Testis (tissue), 2 donors: ENCODE measurements at regions not wholly inside any gene's neighbourhood (a gene's known extent, or its start where the extent isn't known, plus 50 kb on each side); places are given as distances from the start of the nearest gene placed in this dataset.

Experiments used
- DNase-seq: peaks from one replicate; pipeline ENCODE4 v3.0.0-alpha.2; 2019
- H3K27ac ChIP-seq, 2 donors: fragments of 200-600 bp; sonication (generic); one replicate each; pipeline ENCODE4 v1.5.1; 2019
- H3K27me3 ChIP-seq: fragments of 200-600 bp; sonication (generic); one replicate; pipeline ENCODE4 v1.5.1; 2019
- H3K36me3 ChIP-seq: fragments of 200-600 bp; sonication (generic); one replicate; pipeline ENCODE4 v1.5.1; 2017; ENCODE audit warnings: low read depth; ENCODE audit errors: missing control alignments
- H3K4me1 ChIP-seq: fragments of 200-600 bp; sonication (generic); one replicate; pipeline ENCODE4 v1.5.1; 2019
- H3K4me3 ChIP-seq, 2 donors: fragments of 200-600 bp; sonication (generic); one replicate each; pipeline ENCODE4 v1.5.1; 2017 to 2019
- H3K9me3 ChIP-seq: fragments of 200-600 bp; sonication (generic); one replicate; pipeline ENCODE4 v1.5.1; 2017
- POLR2A ChIP-seq: fragments of 450-650 bp; IDR thresholded peaks from one replicate; pipeline ENCODE4 v1.6.1; 2017; ENCODE audit warnings: antibody characterized with exemption, mild to moderate bottlenecking, moderate library complexity
- WGBS, 2 donors: methylation state at CpG; one replicate each; pipeline ENCODE4 v1.1.5; 2018; 5-methylcytosine and 5-hydroxymethylcytosine counted together
- intact Hi-C: fragments of 100-400 bp; cut with DNase I; formaldehyde crosslinking; loops from one replicate; pipeline ENCODE4 v1.15.1; 2023; ENCODE audit warnings: low total_unique reads
- TF ChIP-seq, protein P1 (sequence below), 3 experiments: fragments of 450-650 bp in 2 of 3; fragments of 200-600 bp in 1 of 3; sonication (generic) in 1 of 3; IDR thresholded peaks; one replicate each; pipeline ENCODE4 v1.5.1; 2016 to 2019; ENCODE audit warnings: antibody characterized with exemption in 3 of 3, mild to moderate bottlenecking in 2 of 3, moderate library complexity in 1 of 3

DNA sequence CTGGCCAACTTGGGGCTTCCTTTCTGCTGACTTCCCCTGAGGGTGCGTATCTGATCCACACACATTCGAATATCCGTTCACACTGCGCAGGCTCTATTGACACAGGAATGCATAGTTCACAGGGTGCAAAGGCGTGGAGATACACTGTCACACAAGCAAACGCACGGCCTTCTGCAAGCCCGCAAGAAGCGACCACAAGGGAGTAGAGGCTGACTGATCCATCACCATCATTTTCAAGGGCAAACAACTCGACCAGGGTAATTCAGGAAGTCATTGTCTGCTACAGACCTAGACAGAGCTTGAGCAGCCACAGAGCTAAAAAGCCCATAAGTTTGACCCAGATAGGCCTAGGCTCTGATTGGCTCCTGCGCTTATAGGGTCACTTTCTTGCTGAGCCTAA is 392.3 kb downstream of the MN1 start:
- no peaks in the 10 kb centered on the region for H3K27me3 ChIP-seq
- WGBS, 2 donors, result 83 to 86% methylated on average over 9 to 11 of the region's 11 CpGs

DNA sequence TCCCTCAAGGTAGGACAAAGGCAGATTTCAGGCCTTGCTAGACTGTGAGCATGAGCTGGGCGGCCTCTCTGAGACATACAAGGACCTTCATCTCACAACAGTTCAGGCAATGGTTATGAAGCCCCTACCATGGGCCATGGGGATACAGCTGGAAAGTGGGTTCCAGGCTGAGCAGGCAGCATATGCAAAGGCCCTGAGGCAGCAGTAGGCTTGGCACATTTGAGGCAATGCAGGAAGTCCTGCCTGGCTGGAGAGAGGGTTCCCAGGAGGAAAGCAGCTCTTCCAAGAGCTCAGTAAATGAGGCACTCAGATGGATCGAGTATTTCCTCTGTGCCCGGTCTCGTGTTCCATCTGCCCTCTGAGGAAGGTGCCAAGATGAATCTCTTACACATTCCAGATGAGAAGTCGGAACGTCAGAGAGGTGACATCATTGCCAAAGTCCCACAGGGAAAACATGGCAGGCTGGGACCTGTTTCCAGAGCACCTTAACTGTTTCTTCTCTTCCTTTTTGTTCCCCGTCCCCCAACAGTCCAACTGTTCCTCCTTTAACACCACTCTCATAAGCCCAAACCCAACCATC is 388.6 kb downstream of the MN1 start:
- H3K9me3 ChIP-seq, result no peaks in the 10 kb centered on the region
- 87 to 90% methylated on average over 7 of the region's 7 CpGs for WGBS, 2 donors
- no peaks in the 10 kb centered on the region for H3K36me3 ChIP-seq
- TF ChIP-seq, protein P1, sequence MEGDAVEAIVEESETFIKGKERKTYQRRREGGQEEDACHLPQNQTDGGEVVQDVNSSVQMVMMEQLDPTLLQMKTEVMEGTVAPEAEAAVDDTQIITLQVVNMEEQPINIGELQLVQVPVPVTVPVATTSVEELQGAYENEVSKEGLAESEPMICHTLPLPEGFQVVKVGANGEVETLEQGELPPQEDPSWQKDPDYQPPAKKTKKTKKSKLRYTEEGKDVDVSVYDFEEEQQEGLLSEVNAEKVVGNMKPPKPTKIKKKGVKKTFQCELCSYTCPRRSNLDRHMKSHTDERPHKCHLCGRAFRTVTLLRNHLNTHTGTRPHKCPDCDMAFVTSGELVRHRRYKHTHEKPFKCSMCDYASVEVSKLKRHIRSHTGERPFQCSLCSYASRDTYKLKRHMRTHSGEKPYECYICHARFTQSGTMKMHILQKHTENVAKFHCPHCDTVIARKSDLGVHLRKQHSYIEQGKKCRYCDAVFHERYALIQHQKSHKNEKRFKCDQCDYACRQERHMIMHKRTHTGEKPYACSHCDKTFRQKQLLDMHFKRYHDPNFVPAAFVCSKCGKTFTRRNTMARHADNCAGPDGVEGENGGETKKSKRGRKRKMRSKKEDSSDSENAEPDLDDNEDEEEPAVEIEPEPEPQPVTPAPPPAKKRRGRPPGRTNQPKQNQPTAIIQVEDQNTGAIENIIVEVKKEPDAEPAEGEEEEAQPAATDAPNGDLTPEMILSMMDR (IDR thresholded peaks at IDR 0.05), result no peak
- no peak for TF ChIP-seq POLR2A
- no peaks in the 10 kb centered on the region for H3K4me1 ChIP-seq
- intact Hi-C loops, result no loop called here
- no peak overlapping the region for H3K27ac ChIP-seq
- no peaks in the 10 kb centered on the region for H3K27me3 ChIP-seq
- no peak for DNase-seq
- no peak overlapping the region for H3K4me3 ChIP-seq

More for the DNA sequence above, 392.3 kb downstream of the MN1 start:
- no peaks in the 10 kb centered on the region for H3K9me3 ChIP-seq
- intact Hi-C loops, result loop anchor here (10.0 kb wide), 1 partner anchor 396 kb away; the partner anchor contains the start of gene MN1
- H3K4me3 ChIP-seq, result no peak overlapping the region
- no peaks in the 10 kb centered on the region for H3K4me1 ChIP-seq
- no peak overlapping the region for H3K27ac ChIP-seq
- no peaks in the 10 kb centered on the region for H3K36me3 ChIP-seq
- no peak for TF ChIP-seq POLR2A
- TF ChIP-seq, protein P1 (IDR thresholded peaks at IDR 0.05), result no peak
- DNase-seq, result no peak

DNA sequence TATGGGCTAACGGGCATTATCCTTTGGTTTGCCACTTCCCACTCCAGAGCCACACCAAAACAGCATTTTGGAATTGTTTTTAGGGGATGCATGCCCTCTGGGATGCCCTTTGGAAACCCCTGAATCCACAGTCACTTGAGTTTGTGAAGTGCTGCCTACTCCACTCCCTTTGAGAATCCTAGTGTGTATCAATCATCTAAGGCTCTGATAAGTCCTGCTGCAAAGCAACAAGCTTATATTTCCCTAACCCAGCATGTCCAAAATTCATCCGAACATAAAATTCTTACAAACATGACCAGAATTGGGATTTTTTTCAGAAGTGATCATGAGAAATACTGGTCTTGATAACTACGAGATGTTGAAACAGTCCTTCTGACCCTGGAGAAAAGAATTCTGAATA is 387.9 kb downstream of the MN1 start:
- Histone ChIP-seq H3K36me3 (no peaks in the 10 kb centered on the region), H3K27ac (no peak overlapping the region), H3K27me3 (no peaks in the 10 kb centered on the region), H3K4me1 (no peaks in the 10 kb centered on the region), H3K9me3 (no peaks in the 10 kb centered on the region), H3K4me3 (no peak overlapping the region)
- TF ChIP-seq POLR2A, result no peak
- TF ChIP-seq, protein P1 (IDR thresholded peaks at IDR 0.05), result no peak
- DNase-seq, result no peak
- intact Hi-C loops, result no loop called here
- 87 to 88% methylated on average over 3 of the region's 3 CpGs for WGBS, 2 donors

DNA sequence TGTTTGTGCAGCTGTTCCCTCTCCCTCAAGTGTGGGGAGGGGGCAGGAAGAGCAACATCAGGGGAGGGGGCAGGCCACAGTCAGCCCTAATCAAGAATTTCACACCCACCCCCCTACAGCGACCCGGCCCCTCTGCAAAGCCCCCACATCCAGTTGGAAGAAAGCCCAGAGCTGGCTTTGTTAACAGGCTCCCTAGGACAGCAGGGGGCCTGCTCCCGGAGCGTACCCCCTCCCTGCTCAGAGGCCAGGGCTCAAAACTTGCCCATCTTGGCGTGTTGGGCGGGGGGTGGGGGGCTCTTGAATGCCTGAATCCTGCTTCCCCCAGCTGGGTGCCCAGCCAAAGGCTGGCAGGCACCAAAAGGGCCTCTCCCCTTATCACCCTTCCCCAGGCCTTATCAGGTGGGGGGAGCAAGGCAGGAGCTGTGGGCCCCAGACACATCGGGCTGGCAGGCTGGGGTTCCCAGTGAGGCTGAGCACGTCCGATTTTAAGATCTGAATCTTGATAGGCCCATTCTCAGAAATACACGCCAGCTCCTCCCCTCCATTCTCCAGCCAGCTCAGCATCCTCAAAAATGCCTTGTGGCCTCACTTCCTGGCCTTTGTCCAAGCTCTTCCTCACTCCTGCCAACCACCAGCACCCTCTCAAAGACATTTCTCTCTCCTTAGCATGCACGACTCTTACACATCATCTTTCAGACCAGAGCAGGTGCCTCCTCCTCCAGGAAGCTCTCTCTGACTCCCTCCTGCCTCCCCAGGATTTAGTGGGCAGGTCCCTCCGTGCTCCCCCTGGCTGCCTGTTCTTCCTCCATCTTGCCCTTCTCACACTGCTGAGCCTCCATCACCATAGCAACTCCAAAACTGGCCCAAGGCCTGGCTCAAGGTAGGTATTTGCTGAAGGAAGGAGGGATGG is 384.8 kb downstream of the MN1 start:
- no peaks in the 10 kb centered on the region for H3K27me3 ChIP-seq
- DNase-seq, result no peak
- TF ChIP-seq, protein P1 (IDR thresholded peaks at IDR 0.05), result no peak
- no peak for TF ChIP-seq POLR2A
- no peaks in the 10 kb centered on the region for H3K9me3 ChIP-seq
- H3K4me3 ChIP-seq, result no peak overlapping the region
- no peaks in the 10 kb centered on the region for H3K36me3 ChIP-seq
- WGBS, 2 donors, result 37 to 49% methylated on average over 10 to 11 of the region's 12 CpGs
- H3K4me1 ChIP-seq, result peaks cover 15% of the 10 kb centered on the region
- intact Hi-C loops, result no loop called here
- H3K27ac ChIP-seq, result no peak overlapping the region
